GM21423 (cell line): ENCODE measurements at regions not wholly inside any gene's neighbourhood (a gene's known extent, or its start where the extent isn't known, plus 50 kb on each side); places are given as distances from the start of the nearest gene placed in this dataset.
"Not testable (repeated sequence)": the region's sequence is repeated elsewhere in the genome, so short reads cannot be mapped to it uniquely, and the experiment has no call there.

ENCODE experiments used
- ATAC-seq: cut with Tn5 transposase; IDR thresholded peaks from one replicate; pipeline ENCODE4 v1.9.1; 2021; ENCODE audit warnings: mild to moderate bottlenecking, moderate library complexity; ENCODE audit not compliant: unreplicated experiment

GRCh38 chr7:110187877-110188554 lies 902.9 kb upstream of the LRRN3 start:
- no peak for ATAC-seq

- ATAC-seq, result no peak
Observed at GRCh38 chr7:110204527-110204926, 886.4 kb upstream of the LRRN3 start.

GRCh38 chr7:110205899-110206298 lies 885.0 kb upstream of the LRRN3 start:
- ATAC-seq, result no peak

- no peak for ATAC-seq
Observed at GRCh38 chr7:110209884-110210283, 881.0 kb upstream of the LRRN3 start.

- ATAC-seq, result no peak
Observed at GRCh38 chr7:110210941-110211608, 879.9 kb upstream of the LRRN3 start.

GRCh38 chr7:110224643-110225042 lies 866.3 kb upstream of the LRRN3 start:
- ATAC-seq, result no peak

GRCh38 chr7:110246118-110246517 lies 844.8 kb upstream of the LRRN3 start:
- no peak for ATAC-seq

GRCh38 chr7:110253093-110253492 lies 837.8 kb upstream of the LRRN3 start:
- ATAC-seq, result no peak

- no peak for ATAC-seq
Observed at GRCh38 chr7:110257673-110258072, 833.3 kb upstream of the LRRN3 start.

- ATAC-seq, result no peak
Observed at GRCh38 chr7:110262251-110262650, 828.7 kb upstream of the LRRN3 start.

GRCh38 chr7:110264288-110264687 lies 826.6 kb upstream of the LRRN3 start:
- no peak for ATAC-seq

GRCh38 chr7:110281362-110281761 lies 809.6 kb upstream of the LRRN3 start:
- no peak for ATAC-seq

- ATAC-seq, result no peak
Observed at GRCh38 chr7:110283056-110283455, 807.9 kb upstream of the LRRN3 start.

- no peak for ATAC-seq
Observed at GRCh38 chr7:110291430-110291829, 799.5 kb upstream of the LRRN3 start.

- no peak for ATAC-seq
Observed at GRCh38 chr7:110296321-110296720, 794.6 kb upstream of the LRRN3 start.

- no peak for ATAC-seq
Observed at GRCh38 chr7:110307776-110308175, 783.2 kb upstream of the LRRN3 start.

GRCh38 chr7:110308791-110309190 lies 782.1 kb upstream of the LRRN3 start:
- ATAC-seq, result no peak

GRCh38 chr7:110309941-110310340 lies 781.0 kb upstream of the LRRN3 start:
- no peak for ATAC-seq

GRCh38 chr7:110311556-110311955 lies 779.4 kb upstream of the LRRN3 start:
- no peak for ATAC-seq

- ATAC-seq, result no peak
Observed at GRCh38 chr7:110317541-110318265, 773.2 kb upstream of the LRRN3 start.

GRCh38 chr7:110320285-110320684 lies 770.6 kb upstream of the LRRN3 start:
- ATAC-seq, result not testable (repeated sequence)

GRCh38 chr7:110322796-110323195 lies 768.1 kb upstream of the LRRN3 start:
- no peak for ATAC-seq
